Thyroid gland (tissue), 4 donors: ENCODE measurements at regions not wholly inside any gene's neighbourhood (a gene's known extent, or its start where the extent isn't known, plus 50 kb on each side); places are given as distances from the start of the nearest gene placed in this dataset.

Experiments
- CTCF ChIP-seq, 6 experiments: fragments of 200-600 bp in 3 of 6; fragments of 450-650 bp in 3 of 6; sonication (generic) in 3 of 6; IDR thresholded peaks; one replicate each; pipeline ENCODE4 v1.5.1; 2016 to 2019; ENCODE audit warnings: antibody characterized with exemption in 6 of 6, mild to moderate bottlenecking in 2 of 6, inconsistent platforms in 1 of 6, moderate library complexity in 1 of 6
- POLR2A ChIP-seq, 2 donors: fragments of 450-650 bp; IDR thresholded peaks; one replicate each; pipeline ENCODE4 v1.6.1; 2017; ENCODE audit warnings: antibody characterized with exemption in 2 of 2, mild to moderate bottlenecking in 2 of 2, moderate library complexity in 1 of 2

- no peak for TF ChIP-seq CTCF (IDR thresholded peaks at IDR 0.05)
- no peak for TF ChIP-seq POLR2A (IDR thresholded peaks at IDR 0.05)
These were observed 78.2 kb upstream of the SULF2 start for GRCh38 chr20:47863315-47863965.
